ENCODE measurements at regions not wholly inside any gene's neighbourhood (a gene's known extent, or its start where the extent isn't known, plus 50 kb on each side); places are given as distances from the start of the nearest gene placed in this dataset.
"Not testable (repeated sequence)": the region's sequence is repeated elsewhere in the genome, so short reads cannot be mapped to it uniquely, and the experiment has no call there.

DNA sequence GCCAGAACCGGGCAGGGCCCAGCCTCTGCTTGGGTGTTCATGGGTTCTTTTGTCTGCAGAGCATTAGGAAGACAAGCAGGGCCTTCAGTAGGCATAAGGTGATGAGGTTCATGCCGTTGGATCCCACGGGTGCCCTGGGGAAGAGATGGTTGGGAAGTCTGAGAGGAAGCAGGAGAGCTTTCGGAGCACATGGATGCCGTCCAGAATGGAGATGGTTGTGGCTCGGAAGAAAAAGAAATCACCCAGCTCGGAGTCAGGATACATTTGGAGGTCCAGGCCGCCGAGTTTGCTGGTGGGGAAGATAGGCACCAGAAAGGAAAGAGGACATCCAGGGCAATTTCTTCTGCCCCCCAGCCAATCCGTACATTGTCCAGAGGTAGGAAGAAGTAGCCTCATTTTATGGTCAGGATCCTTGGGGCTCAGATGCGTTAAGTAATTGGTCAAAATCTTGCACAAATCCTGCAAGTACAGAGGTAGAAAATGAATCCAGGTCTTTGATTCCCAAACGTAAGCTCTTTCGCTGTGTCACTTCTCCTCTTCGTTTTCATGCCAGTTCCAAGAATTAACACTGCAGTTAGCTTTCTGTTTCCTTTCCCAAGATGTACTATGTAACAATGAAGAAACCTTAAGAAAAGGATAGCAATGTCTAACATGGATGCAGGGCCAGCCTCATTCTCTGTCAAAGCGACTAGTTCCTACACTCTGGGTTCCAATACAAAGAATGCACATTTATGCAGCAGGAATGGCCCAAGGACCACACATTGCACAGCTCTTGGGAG lies 147.8 kb upstream of the KLF6 start:
- no peak for DNase-seq (ENCODE audit: low read depth)

DNA sequence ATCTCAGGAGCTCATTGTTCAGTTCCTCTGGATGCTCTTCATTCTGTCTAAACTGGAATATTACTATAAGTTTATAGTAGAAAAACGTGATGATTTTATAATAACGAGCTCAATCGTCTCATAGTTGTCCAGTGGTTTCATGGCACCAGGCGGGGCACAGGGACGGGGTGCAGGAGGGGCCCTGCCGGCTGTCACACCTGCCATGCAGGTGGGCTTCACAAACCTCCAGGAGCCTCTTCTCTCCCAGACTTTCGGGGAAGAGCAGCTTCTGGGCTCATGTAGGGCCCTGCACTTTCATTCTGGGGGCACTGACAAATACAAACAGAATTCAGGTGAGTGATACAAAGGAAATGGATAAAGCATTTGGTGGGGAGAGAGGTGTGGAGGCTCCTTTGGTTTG lies 146.9 kb upstream of the KLF6 start:
- DNase-seq (ENCODE audit: low read depth) = no peak

DNA sequence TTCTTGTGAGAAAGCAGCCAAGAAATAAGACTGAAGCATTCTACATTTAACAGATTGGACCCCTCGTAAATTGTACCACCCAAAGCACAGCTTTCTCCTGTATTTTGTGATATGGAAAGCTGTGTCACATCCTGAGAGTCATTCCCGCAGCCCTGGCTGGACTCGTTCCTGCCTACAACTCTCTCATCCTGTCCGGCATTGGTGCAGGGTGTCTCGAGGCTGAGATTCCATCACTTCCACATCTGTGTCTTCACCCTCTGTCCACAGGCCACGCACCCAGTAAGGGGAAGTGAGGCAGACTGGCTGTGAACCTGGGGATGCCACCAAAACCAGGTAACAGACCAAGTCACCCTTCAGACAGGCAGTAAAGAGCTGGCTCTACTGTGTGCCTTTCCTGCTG lies 146.2 kb upstream of the KLF6 start:
- DNase-seq (ENCODE audit: low read depth) = no peak

DNA sequence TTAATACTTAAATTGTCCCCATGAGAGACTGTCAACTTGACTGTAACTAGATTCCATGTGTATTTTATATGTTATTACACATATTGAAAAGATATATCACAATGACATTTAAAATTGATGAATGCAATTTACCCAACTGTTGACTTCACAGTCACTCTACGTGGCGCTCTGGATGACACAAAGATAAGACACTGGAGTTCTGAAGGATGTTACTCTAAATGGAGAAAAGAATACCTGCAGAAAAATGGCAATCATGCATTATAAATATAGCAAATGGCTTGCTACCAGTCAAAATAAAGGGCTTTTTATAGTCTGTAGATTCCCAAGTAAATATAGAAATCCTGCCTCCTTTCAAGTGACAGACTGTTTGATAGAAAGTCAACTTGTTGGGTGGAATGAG lies 143.6 kb upstream of the KLF6 start:
- no peak for DNase-seq (ENCODE audit: low read depth)

DNA sequence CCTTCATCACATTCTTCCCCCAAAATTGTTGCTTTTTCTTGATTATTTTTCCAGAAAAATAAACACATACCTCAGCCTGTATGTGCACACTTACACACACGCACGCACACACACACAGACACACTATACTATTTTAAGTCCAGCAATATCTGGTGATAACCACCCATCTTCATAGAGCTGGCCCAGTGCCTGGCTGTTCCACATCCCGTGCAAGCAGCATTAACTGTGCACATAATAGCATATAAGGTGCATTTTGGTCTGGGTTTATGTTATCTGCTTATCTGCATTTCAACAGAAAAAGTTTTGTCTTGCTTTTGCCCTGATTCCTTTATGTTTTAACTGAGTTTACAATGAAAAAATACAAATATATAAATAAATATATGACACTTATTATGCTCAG lies 143.1 kb upstream of the KLF6 start:
- DNase-seq (ENCODE audit: low read depth) = no peak

DNA sequence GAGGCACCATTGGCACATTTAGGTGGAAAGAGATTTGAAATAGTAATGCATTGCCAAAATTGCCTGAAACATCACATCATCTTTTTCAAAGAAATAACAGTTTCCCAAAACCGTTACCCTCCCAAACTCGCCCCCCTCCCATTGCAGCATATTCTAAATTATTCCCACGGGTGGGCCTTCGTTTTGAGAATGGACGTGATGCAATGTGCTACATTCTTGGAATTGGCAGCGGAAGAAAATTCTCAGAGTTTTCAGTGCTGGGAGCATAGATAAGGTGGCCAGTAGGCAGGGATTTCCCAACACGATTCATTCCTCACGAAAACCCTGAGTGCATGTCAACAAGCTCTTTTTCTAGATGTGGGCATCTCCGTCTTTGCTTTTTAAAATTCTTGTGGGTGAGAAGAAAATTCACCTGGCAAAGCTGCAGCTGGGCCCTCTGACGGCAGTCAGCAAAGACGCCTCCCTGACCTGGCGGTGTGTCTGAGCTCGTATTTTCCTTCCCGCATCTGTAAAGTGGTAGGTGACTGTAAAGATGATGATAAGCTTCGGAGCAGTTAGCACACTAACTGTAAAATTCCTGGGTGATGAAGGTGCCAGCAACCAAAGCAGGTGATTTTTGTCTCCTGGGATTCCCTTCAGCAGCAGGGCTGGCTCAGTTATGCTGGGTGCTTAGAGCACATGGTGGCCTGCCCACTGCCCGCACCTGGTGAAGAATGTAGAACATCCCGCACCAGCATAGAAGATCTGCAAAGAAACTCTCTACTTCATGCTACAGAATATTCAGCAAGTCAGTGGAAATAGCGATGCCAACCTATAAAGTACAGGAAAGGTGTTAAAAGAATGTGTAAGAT lies 141.9 kb upstream of the KLF6 start:
- DNase-seq (ENCODE audit: low read depth) = no peak

DNA sequence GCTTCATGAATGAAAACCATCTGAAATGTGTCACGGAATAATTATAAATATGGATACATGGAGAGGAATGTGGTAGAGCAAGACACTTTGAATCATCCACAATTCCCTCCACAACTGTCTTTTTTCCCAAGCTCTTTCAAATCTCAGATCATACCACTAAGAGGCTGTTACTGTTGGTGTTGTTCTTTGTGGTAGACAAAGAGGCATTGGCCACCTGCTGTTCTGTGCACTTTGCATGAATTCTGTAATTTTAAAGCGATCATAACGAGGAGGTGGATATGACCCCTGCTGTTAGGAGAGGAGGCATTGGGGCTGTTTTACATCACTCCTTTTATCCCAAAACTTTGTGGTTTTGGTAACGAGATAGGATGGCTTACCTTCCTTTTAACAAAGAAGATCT lies 141.2 kb upstream of the KLF6 start:
- no peak for DNase-seq (ENCODE audit: low read depth)

DNA sequence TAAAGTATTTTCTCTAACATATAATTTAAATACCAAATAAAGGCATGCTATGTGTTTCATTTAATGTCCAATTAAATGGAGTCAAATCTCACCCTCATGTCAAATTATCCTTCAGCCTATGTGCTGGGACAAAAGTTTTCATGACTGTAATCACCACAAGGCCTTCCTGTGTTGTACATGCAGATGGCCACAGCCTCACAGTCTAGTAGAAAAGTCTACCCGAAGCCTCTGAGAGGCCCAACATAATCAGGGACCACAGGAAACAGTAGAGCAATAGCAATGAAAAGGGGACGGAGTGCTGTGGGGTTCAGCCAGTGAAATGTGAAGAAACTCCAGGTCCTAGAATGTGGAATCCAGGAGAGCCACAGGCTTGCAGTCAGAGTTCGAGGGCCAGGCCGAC lies 140.2 kb upstream of the KLF6 start:
- DNase-seq (ENCODE audit: low read depth) = no peak

DNA sequence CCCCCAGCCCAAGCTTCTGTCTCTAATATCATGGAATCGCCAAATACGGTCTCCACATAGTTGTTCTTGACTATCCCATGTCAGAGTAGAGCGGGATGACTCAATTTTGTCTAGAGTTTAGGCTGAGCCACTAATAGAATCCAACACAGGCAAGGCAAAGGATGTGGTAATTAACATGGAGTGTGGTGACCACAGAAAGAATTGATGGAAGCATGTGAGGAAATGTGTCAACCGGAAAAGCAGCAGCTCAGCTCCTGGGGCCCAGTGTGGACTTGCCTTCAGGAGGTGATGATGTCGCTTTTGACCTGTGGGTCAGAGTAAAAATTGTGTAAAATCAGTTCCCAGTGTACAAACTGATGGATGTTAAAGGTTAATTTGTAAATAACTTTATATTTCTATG lies 139.3 kb upstream of the KLF6 start:
- peak; percentile 86 for DNase-seq (ENCODE audit: low read depth)

DNA sequence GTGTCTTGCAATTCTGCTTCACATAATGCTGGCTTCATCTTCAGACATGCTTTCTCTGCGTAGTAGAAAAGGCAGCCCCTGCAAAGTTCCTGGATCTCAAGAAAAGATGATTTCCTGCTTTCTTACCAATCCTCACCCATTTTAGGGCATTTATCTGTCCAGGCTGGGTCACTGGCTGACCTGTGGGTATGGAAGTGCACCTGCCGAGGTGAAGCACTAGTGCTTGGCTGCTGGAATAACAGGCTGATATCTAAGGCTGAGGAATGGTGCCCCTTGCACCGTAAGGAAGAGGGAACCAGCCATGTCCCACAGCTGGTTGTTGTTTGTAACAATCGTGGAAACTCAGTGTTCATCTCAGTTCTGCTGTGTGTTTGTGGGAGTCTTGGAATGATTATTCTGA lies 138.0 kb upstream of the KLF6 start:
- no peak for DNase-seq (ENCODE audit: low read depth)

DNA sequence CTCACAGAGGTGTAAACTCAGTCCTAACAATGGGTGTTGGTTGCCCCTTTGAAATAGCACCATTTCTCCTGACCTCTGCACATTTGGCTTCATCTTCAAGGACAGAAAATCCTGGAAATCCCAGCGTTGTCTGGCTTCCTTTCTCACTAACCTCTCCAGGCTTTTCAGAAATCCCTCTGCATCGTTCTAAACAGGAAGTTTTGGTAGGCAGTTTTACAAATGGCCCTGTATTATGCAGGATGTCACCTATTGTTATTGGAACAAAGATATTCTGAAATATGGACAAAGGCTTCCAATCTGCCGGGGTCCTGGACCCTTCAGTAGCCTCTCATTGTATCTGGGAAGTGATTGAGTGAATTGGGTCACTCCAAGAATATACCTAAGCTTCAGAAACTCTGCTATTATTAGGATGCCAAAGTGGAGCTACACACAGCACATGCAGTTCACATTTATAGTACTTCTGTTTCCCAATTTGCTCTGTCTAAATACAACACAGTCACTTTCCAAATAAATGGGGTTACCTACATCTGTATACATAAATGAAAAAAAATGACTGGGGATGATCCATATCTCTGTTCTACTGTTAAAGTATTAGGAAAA lies 134.8 kb upstream of the KLF6 start:
- DNase-seq (ENCODE audit: low read depth) = no peak

DNA sequence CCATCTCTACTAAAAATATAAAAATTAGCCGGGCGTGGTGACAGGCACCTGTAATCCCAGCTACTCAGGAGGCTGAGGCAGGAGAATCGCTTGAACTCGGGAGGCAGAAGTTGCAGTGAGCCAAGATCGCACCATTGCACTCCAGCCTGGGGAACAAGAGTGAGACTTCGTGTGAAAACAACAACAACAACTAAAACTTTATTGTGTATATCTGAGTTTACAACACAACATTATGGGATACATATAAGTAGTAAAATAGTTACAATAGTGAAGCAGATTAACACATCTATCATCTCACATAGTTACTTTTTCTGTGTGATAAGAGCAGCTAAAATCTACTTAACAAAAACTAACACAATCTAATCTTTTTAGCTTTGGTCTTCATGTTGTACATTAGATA lies 132.4 kb upstream of the KLF6 start:
- DNase-seq (ENCODE audit: low read depth) = not testable (repeated sequence)

DNA sequence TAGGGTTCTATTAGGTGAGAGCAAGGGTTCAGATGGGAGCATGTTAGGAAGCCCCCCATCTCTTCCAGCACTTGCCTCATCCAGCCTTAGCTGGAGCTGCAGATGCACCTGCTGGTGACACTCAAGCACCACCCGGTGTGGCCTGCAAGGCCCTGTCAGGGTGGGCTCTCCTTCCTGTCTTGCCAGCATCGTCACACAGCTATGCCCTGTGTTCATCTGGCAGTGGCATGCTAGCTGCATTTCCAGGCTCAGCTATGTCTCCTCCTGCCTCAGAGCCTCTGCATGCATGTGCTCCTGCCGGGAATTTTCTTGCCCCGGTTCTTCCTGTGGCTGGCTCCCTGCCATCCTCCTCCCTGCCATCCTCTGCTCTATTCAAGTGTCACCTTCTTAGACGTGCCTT lies 129.7 kb upstream of the KLF6 start:
- no peak for DNase-seq (ENCODE audit: low read depth)

DNA sequence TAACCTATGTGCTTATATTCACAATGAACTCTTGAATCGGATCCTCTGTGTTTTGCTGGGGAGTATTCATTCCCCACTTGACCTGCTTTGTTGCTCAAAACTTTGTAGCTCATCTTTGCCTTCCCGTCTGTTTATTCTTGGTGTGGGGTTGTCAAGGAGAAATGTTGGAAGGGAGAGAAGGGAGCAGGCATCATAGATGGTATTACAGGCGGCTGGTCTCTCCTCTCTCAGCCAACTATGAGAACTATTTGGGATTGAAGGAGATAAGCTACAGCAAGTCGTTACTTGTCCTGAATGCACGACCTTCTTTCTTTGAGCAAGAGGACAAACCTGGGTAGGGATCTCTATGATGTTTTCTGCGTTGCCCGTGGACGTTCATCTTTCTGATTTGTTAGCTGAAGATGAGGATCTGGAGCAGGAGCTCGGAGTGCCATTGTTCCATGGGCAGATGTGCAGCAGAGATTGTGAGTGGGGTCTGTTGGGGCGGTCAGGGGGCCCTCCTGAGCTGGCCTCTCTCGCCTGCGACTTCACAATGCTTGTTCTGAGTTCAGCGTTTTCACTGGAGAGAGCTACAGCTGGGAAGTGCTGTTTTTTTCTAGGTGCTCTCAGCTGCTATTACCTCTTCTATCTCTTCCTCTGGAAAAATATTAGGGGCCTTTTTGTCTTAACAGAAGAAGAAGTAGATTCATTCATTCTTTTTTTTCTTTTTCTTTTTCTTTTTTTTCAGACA lies 126.9 kb upstream of the KLF6 start:
- peak; percentile 58 for DNase-seq (ENCODE audit: low read depth)

DNA sequence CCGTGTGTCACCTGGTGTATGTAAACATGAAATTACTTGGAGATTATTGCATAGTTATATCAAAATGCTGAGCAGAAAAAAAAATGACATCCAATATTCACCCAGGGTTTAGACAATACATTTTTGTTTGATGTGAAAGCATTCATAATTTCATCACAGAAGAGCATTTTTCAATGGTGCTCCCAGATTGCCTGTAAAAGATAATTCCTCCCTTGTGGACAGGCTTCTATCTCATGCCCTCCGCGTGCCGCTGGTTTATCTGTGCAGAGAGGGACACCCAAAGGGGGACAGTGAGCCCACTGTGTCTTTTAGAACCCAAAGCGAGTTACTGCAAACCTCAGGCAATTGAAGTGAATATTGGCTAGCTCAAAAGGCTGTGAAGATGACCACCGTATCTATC lies 126.2 kb upstream of the KLF6 start:
- DNase-seq (ENCODE audit: low read depth) = no peak

DNA sequence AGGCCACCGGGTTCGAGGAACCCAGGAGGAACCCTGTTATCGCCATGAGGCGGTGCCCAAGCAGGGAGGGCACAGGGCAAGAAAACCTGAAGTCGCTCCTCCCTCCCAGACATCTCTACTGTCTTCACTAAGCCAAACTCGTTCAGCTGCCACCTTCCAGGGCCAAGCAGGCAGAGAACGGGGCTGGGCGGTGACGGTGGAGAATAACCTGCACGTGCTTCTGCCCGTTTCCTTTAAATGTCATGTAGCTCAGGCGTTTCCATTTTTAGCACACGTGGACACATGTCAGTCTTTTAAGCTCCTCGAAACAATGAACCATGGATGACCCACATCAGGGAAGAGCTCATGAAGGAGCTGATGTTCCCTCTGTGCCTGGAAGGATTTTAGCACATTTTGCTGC lies 124.3 kb upstream of the KLF6 start:
- DNase-seq (ENCODE audit: low read depth) = no peak

DNA sequence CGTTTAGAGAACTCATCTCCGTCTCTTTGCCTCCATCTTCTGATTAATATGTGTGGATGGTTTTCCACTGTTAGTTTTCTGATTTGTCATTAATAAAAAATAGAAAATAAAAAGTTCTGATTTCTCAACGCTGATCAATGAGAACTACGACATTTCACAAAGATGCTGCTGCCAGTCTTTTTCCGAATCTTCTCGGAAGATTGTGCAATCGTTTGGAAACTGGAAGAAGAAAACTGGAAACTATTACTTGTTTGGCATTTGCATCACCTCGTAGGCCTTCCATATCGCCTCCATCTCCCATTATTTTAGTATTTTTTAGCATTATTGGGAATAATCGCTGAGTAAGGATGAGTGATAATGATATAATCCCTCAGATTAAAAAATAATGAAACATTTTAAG lies 123.2 kb upstream of the KLF6 start:
- DNase-seq (ENCODE audit: low read depth) = no peak

DNA sequence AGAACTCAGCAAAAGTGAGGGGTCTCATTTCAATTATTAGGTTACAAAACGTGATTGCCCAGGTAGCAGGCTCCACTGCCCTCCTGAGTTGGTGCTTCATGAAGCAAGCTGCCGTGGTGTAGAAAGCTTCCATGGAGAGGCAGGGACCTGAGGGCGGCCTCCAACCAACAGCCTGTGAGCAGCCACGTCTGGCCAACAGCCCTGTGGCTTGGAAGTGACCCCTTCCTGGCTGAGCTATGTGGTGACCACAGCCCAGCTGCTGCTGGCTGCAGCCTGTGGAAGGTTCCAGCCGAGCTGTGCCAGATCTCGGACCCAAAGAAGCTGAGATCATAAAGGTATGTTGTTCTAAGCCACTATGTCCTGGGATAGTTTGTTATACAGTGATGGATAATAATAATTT lies 122.5 kb upstream of the KLF6 start:
- DNase-seq (ENCODE audit: low read depth) = no peak

DNA sequence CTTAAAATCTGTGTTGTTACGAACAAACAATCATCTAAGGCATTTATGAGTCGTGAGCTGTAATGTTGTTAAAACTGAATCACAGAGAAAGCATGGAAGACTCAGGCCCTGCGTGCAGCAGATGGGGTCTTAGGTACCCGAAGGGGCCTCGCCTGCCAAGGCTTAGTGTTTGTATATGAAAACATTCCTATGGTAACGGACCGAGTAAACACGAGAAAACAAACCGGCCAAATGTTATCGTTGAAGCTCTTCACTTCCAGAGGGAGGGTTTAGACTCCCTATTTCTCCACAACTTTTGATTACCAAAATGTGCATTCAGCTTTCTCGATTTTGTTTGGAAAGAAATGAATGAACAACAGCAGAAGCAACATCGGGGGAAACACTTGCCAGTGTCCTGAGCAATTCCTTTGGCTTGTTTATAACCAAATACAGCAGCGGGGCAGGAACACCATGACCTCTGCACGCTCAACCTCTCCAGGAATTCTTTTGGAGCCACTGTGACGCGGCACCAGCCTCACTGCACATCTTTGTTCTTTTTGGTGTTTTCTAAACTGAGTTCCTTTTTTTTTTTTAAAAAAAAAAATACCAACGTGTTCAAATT lies 121.6 kb upstream of the KLF6 start:
- DNase-seq (ENCODE audit: low read depth) = no peak

DNA sequence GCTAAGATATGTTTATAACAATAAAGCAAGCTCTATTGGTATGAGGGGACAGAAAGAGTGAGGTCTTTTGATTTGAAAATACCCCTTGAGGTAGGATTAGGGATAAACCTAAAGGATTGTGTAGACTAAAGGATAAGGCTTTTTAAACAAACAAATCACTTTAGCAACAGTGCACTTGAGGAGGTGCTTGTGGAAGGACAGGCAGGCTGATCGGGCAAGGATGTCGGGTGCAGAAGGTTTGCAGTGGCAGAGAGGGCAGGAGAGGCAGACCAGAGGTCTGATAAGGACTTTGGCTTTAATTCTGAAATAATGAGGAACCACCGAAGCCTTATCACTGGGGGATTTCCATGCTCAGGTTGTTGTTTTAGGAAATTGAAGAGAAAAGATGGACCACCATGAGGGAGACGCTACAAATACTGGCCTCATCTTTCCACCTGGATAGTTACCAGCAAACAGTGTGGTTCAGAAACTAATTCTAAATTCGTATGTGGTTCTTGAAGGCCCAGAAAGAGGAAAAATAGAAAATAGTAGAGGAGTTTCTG lies 119.5 kb upstream of the KLF6 start:
- DNase-seq (ENCODE audit: low read depth) = no peak

DNA sequence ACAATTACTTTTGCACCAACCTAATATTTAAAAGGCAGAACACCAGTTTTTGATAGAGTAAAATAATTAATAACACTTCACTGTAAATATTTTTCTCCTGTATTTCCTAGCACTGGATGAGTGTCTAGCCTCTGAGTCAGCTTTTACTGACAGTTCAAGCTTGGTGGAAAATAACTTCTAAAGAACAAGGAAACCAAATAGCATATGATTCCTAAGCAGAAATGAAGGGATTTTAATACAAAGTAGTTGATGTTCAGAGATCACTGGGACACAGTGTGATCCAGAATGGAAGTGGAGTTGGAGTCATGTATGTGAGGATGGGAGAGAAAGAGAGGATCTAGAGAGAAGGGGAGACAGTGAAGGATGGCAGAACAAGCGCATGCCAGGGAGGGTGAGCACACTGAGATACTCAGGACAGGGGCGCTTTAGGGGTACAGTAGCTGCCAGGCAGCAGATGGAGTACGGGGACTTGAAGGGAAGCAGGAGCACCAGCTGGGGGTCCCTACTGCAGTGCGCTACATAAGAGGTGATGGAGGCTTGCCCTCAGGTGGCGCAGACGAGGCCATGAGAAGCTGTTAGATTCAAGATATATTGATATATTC lies 117.9 kb upstream of the KLF6 start:
- no peak for DNase-seq (ENCODE audit: low read depth)
